ENCODE measurements at regions not wholly inside any gene's neighbourhood (a gene's known extent, or its start where the extent isn't known, plus 50 kb on each side); places are given as distances from the start of the nearest gene placed in this dataset.
"Not testable (repeated sequence)": the region's sequence is repeated elsewhere in the genome, so short reads cannot be mapped to it uniquely, and the experiment has no call there.

DNA sequence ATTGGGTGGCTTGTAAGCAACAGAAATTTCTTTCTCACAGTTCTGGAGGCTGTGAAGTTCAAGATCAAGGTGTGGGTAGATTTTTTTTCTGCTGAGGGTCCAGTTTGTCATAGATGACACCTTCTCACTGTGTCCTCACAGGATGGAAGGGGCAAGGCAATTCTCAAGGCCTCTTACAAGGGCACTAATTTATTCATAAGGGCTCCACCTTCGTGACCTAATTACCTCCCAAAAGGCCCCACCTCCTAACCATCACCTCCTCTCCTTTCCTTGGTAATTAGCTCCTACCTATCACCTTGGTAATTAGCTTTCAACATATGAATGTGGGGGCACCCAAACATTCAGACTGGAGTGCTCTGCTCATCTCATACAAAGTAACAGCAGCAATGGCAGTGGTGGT is 92.3 kb upstream of the CD44 start:
- DNase-seq (ENCODE audit: low read depth in 3 of 3), result no peak

DNA sequence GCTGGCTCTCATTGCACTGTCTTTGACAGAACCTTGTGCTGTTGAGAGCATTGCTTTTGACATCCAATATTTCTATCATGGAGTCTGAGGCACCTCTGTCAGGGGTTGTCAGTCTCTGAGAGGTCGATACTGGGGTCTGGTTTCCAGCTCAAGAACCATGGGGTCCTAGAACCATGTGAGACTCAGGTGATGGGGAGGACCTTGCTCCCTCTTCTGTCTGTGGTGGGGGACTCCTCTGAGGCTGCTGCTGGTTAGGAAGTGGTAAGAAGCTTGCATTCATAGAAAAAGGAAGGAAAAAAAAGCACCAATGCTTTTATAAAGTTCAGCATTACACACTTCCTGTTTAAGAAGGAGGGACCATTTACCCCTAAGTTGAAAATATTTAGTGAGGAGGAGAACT is 91.8 kb upstream of the CD44 start:
- no peak for DNase-seq (ENCODE audit: low read depth in 3 of 3)

DNA sequence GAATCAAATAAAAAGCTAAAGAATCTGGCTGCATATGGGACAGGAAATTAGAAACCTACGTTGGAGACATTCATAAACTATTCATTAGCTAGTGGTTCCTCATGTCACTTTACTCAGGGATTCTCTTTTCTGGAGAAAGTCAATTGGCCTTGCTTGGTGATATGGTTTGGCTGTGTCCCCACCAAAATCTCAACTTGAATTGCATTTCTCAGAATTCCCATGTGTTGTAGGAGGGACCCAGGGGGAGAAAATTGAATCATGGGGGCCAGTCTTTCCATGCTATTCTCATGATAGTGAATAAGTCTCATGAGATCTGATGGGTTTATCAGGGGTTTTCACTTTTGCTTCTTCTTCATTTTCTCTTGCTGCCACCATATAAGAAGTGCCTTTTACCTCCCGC is 91.2 kb upstream of the CD44 start:
- no peak for DNase-seq (ENCODE audit: low read depth in 3 of 3)

DNA sequence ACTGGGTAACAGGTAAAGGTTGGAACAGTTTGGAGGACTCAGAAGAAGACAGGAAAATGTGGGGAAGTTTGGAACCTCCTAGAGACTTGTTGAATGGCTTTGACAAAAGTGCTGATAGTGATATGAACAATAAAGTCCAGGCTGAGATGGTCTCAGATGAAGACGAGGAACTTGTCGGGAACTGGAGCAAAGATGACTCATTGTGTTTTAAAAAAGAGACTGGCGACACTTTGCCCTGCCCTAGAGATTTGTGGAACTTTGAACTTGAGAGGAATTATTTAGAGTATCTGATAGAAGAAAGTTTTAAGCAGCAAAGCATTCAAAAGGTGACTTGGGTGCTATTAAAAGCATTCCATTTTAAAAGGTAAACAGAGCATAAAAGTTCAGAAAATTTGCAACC is 90.6 kb upstream of the CD44 start:
- DNase-seq (ENCODE audit: low read depth in 3 of 3), result not testable (repeated sequence)

DNA sequence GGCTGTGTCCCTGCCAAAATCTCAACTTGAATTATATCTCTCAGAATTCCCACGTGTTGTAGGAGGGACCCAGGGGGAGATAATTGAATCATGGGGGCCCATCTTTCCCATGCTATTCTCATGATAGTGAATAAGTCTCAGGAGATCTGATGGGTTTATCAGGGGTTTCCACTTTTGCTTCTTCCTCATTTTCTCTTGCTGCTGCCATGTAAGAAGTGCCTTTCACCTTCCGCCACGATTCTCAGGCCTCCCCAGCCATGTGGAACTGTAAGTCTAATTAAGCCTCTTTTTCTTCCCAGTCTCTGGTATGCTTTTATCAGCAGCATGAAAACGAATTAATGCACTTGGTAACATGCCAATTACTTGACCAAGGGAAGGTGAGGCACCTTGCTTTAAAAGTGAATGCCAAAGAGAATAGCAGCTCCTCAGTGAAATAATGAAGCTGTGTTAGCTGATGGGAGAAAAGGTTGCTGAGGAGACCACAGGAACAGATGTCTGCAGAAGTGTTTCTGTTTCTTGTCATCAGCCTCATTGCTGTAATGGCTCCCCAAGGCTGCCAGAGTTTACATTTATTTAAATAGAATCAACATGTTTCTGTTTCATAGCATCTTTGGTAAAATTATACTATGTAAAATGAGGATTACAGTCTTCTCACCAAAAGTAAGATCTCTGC is 89.0 kb upstream of the CD44 start:
- no peak for DNase-seq (ENCODE audit: low read depth in 3 of 3)

DNA sequence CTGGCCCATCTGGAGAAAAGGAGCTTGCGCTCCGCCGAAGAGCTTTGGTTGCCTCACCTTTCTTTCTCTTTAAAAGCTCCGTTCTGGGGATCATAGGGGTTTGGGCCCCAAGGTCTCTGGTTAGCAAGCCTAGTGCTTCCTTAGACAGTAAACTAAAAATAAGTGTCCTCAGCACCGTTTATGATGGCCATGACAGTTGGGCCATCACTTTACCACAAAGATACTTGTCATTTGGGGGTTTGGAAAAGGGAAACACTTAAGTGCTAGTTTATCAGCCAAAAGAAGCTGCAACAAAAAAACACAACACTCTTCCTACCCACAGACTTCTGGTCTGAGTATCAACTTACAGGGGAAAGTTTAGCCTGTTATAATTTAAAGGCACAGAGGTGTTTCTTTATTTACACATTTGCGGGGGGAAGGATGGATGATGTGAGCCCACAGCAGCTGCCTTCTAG is 88.4 kb upstream of the CD44 start:
- DNase-seq (ENCODE audit: low read depth in 3 of 3), result no peak

DNA sequence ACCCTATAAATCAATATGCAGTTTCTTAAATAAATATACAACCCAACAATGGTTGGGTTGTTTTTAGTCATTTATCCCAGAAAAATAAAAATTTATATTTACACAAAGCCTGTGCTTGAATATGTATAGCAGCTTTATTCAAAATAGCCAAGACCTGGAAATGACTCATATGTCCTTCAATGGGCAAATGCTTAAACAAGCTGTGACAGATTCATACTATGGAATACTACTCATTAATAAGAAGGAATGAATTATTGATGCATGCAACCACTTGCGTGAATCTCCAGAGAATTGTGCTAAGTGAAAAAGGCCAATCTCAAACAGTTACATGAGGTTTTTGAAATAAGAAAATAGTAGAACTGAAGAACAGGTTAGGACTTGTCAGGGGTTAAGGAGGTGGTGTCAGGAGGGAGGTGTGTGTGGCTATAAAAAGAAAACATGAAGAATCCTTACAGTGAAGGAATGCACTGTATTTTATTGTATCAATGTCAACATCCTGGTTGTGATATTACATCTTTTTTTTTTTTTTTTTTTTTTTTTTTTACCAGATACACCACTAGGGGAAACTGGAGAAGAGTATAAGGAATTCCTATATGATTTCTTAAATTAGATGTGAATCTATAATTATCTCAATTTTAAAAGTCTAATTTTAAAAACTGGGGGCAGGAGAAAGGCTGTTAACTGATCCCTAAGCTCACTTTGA is 82.4 kb upstream of the CD44 start:
- DNase-seq (ENCODE audit: low read depth in 3 of 3), result no peak

DNA sequence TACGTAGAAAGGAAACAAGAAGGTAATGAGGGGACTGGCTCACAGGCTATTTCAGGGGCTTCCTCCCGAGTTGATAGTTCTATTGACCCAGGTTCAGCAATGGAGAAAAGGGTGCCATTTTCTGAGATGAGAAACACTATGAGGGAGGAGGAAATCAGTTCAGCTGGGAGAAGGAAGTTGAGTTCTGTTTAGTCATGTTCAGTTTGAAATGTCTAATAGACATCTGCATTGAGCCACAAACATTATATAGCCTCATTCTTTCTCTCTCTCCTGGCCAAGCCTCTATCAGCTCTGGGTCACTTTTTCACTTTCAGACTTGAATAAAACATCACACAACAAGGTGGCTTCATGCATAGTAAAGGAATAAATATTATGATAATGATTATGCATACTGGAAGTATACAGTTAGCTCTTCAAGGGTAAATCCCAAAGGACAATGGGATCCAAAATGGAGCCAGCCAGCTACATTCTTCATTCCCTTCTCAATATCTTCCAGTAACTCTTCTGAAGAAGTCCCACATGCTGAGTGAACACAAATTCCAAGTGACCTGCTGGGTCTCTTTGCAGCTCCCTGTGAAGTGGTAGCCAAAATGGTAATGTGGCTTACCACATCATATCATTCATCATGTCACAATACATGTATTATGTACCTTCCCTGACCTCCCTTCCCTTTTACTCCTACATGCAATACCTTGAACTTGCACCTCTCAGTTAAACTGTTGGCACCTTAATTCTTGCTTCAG is 80.9 kb upstream of the CD44 start:
- no peak for DNase-seq (ENCODE audit: low read depth in 3 of 3)

DNA sequence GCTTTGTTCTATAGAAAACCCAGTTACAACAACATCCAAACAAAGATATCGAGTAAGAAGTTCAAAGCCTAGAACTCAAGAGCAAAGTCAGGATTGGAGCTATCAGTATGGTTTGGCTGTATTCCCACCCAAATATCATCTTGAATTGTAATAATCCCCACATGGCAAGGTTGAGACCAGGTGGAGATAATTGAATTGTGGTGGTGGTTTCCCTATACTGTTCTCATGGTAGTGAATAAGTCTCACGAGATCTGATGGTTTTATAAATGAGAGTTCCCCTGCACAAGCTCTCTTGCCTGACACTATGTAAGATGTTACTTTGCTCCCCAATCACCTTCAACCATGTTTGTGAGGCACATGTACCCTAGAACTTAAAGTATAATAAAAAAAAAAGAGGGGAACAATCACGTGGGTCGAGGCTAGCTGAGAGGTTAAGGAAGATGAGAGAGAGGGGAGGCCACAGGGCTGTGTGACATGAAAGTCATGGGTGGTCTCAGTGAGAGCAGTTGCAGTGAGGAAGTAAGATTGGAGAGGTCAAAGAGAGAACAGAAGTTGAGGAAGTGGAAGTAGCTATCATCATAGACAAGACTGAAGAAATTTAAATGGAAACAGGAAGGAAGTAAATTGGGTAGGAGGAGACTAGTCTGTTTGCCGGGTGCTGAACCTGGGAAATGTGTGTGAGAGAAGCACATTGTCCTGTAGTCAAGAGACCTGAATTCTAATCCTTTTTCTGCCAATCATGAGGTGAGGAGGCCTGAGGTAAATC is 80.1 kb upstream of the CD44 start:
- DNase-seq (ENCODE audit: low read depth in 3 of 3), result no peak

DNA sequence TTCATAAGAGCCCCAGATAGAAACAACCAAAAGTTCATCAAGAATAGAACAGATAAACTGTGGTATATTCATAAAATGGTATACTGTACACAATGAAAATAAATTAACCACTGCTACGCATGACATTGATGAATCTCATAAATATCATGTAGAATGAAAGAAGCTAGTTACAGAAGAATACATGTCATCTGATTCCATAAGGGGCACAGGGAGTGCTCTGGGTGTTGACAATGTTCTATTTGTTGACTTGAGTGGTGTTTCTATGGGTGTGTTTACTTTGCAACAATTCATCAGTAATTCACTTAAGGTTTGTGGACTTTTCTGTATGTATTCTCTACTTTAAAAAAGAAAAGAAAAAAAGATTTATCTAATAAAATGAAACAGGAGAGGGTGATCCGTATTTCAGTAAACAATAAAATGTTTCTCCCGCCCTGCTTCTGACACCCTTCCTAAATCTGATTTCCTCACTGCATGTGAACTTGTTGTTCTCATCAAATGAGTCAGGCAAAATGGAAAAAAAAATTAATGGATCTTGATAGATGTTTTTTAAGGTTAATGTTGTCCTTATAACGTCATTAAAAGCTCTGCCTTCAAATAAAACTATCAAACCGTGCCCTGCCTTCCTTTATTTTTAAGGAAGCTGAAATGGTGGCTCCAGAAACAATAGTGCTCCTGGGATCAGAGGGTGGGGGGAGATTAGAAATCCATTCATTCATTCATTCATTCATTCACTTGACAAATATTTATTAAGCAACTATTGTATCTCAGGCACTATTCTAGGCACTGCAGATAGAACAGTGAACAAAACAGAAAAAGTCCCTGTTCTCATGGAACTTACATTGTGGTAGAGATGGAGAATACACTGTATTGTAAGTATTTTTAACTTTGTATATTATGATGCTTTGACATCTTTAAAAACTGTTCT is 77.2 kb upstream of the CD44 start:
- DNase-seq (ENCODE audit: low read depth in 3 of 3), result no peak

DNA sequence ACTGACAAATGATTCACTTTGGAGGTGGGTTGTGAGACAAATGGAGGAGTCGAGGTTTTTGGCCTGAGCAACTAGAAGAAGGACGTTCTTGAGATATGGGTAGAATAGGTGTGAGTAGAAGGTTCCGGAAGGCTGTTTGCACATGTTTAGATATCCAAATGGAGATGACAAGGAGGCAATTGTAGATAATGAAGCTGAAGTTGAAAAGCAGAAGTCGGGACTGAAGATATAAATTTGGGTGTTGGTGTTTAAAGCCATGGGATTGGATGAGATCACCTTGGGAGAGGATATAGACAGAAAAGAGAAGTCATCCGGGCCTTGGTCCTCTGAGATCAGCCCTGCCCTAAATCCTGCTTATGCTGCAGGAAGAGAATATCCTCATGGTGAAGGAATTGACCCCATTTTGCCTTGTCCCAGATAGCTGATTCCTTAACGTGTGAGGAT is 75.5 kb upstream of the CD44 start:
- no peak for DNase-seq (ENCODE audit: low read depth in 3 of 3)

DNA sequence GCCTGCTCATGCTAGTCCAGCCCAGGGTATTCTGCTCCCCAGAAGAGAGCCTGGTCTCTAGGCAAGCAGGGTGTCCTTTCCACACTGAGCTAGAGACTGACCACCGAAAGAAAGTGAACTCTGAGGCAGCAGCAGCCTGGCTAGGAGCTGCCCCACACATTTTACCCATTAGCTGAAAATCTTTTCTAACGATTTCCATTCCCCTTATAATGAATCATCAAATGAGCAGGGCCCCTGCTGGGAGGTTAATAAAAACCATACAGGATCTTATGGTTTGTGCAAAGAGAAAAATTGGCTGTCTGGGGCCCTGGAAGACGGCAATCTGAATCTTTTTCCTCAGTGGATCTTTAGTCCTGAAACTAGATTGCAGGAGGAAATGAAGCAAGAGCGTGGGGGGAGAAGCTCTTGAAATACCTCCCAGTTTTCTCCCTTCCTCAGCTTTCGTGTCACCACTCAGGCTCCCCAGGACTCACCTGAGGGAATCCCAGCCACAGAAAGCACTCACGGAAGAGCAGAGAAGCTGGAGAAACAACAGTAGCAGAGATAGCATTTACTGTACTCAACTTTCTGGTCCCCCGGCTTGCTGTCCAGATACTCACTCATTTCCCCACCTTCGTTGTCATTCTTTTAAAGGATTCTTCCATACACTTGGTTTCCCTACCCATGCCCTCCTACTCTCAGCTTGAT is 74.7 kb upstream of the CD44 start:
- DNase-seq (ENCODE audit: low read depth in 3 of 3), result no peak

DNA sequence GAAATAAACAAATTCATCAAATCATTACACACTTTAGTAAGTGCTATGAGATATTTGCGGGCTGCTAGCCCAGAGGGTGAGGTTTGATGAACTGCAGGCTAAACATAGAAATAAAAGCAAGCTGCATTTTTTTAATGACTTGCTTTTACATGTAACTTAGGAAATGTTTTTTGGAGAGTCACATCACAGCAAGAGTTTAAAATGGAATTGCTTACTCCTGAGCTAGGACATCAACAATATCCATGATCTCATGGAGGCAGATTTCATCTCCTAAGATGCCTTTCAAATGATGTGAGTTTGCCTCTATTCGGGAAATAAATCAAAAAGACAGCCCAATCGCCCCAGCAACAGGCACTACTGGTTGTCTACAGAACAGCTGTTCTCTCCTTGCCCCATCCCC is 73.4 kb upstream of the CD44 start:
- DNase-seq (ENCODE audit: low read depth in 3 of 3), result no peak

DNA sequence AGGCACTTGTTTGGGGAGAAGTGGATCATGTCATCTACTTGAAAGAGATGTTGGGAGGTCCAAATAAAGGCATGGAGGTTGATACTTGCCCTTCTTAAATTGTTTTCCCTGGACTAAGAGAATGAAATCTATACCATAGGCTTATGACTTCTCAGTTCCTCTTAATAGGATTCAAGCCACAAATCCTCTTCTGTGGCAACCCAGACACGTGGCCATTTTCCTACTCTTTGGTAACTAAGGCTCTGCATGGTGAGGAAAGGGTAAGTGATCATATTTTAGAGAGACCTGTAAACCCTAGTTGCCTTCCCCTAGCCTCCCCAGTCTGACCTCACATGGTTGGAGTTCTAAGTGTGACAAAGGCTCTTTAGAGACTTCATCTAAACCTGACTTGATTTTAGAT is 72.9 kb upstream of the CD44 start:
- no peak for DNase-seq (ENCODE audit: low read depth in 3 of 3)

DNA sequence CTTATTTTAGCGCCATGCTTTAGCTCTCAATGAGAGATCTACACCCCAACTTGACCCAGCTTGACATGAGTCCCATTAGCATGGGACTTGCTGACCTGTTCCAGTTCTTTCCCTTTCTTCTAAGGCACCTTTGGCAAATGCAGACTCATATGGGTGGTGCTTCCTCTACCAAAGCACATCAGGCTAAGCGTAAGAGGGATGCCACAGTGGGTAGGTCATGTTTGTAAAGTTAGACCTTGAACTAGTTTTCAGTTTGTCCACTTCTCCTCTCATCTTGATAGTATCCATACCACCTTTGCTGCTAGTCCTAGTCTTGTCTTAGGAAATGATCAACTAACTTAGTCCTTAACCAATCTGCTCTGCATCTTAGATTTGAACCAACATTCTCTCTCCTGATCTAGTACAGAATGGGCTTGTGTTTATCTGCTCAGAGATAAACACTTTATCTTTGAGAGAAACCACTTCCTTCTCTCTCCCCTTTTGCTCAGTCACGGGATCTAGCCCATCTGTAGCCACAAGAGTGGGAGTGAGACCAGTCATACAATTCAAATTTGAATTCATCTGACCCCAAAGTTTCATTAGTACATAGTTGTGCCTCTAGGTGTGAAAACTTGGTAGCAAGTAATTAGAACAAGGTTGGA is 72.1 kb upstream of the CD44 start:
- no peak for DNase-seq (ENCODE audit: low read depth in 3 of 3)

DNA sequence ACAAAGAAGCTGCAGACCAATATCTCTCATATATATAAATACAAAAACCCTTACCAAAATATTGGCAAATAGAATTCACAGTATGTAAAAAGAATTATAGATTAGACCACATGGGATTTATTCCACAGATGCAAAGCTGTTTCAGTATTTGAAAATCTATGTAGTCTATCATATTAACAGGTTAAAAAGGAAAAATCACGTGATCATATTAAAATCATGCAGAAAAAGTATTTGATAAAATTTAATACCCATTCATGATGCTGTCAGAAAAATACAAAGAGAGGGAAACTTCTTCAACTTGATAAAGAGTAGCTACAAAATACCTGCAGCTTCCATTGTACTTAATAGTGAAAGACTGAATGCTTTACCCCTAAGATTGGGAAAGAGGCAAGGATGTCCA is 67.2 kb upstream of the CD44 start:
- DNase-seq (ENCODE audit: low read depth in 3 of 3), result no peak

DNA sequence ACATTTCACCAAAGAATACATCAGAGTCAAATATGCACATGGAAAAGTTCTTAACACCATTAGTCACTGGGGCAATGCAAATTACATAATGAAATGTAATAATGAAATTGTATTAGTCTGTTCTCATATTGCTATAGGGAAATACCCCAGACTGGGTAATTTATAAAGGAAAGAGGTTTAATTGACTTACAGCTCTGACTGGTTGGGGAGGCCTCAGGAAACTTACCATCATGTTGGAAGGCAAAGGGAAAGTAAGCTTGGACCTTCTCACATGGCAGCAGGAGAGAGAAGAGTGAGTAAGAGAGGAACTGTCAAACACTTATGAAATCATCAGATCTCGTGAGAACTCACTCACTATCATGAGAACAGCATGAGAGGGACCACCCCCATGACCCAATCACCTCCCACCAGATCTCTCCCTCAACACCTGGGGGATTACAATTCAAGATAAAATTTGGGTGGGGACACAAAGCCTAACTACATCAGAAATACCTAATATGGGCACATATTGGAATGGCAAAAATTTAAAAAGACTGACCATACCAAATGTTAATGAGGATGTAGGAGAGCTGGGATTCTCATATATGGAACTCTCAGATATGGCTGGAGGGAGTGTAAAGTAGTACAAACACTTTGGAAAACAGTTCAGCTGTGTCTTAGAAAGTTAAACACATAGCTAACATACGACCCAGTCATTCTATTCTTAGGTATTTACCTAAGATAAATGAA is 65.1 kb upstream of the CD44 start:
- no peak for DNase-seq (ENCODE audit: low read depth in 3 of 3)

DNA sequence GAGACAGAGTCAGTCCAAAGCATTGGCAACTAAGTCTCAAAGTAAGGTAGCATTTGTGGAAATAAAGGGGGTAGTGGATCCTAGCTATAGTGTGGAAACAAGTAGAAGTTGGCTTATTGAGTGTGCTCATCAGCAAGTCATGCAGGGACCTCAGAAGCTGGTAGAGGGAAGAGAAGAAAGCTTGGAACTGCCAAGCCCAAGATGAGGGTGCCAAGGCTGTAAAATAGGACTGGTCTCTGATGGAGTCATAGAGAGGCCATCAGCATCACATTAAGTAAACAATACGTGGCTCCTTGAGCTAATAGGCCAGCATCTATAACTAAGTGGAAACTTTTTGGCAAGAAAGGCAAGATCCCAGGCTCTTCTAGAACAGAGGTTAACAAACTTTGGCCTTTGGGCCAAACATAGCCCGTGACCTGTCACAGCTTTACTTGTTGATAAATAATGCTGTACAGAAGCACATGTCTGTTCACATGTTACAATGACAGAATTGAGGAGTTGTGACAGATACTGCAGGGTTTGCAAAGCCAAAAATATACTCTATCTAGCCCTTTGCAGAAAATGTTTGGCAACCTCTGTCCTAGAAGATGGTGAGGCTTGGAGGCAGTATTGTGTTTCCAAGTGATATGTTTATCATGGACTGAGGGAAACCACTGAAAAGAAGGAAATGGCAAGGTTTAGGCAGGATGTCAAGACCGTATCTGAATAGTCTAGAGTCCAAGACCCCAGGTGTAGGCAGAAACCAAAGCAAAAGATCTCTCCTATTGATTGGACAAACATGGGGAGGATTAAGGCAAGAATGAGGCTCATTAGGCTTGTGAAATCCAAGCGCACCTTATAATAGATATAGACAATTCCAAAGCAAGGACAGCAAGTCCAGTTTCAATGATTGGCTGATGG is 62.5 kb upstream of the CD44 start:
- DNase-seq (ENCODE audit: low read depth in 3 of 3), result no peak
